Mucosa of descending colon (tissue), 3 donors: ENCODE measurements at regions not wholly inside any gene's neighbourhood (a gene's known extent, or its start where the extent isn't known, plus 50 kb on each side); places are given as distances from the start of the nearest gene placed in this dataset.

Experiments
- ATAC-seq: fragments of 200-7000 bp; cut with Tn5 transposase; one replicate; pipeline ENCODE4 v1.9.1; 2020; ENCODE audit warnings: mild to moderate bottlenecking, moderate library complexity
- DNase-seq, 3 donors: peaks; one replicate each; pipeline ENCODE4 v3.0.0-alpha.2; 2020
- H3K36me3 ChIP-seq: fragments of 200-600 bp; one replicate; pipeline ENCODE4 v1.8.0; 2021; ENCODE audit warnings: low read depth, mild to moderate bottlenecking
- H3K4me1 ChIP-seq: fragments of 200-600 bp; one replicate; pipeline ENCODE4 v1.8.0; 2021; ENCODE audit warnings: low read depth, mild to moderate bottlenecking
- H3K4me3 ChIP-seq: fragments of 200-600 bp; one replicate; pipeline ENCODE4 v1.8.0; 2021; ENCODE audit warnings: mild to moderate bottlenecking
- H3K9me3 ChIP-seq: fragments of 200-600 bp; one replicate; pipeline ENCODE4 v1.8.0; 2021; ENCODE audit warnings: mild to moderate bottlenecking
- CTCF ChIP-seq: fragments of 200-600 bp; IDR thresholded peaks from one replicate; pipeline ENCODE4 v1.8.0; 2022; ENCODE audit warnings: antibody characterized with exemption, mild to moderate bottlenecking
- intact Hi-C, 2 donors: fragments of 100-400 bp; cut with DNase I in 1 of 2; cut with micrococcal nuclease in 1 of 2; formaldehyde crosslinking; loops; one replicate each; pipeline versions ENCODE4 v1.11.0 to v1.11.1; 2022; cut with DNase I, micrococcal nuclease
- donor health status: DM: no; HTN: no; CAD: no; lungs with moderate emphysema.
- donor health status: DM: no; HTN: no; CAD: no.
- donor health status: DM: no; HTN: yes; CAD: no.

GRCh38 chr6:139635401-139636130, 261.1 kb upstream of the CITED2 start:
- Histone ChIP-seq H3K4me1 (no peaks in the 10 kb centered on the region), H3K36me3 (no peaks in the 10 kb centered on the region), H3K9me3 (no peaks in the 10 kb centered on the region), H3K4me3 (no peak overlapping the region)
- intact Hi-C loops: no loop called here
- no peak for TF ChIP-seq CTCF
- ATAC-seq (no peak), DNase-seq (no peak)

GRCh38 chr6:139632840-139633239, 258.4 kb upstream of the CITED2 start:
- intact Hi-C loops: no loop called here

GRCh38 chr6:139628270-139628669, 253.8 kb upstream of the CITED2 start:
- Histone ChIP-seq H3K9me3 (no peaks in the 10 kb centered on the region), H3K4me3 (no peak overlapping the region), H3K36me3 (no peaks in the 10 kb centered on the region), H3K4me1 (no peaks in the 10 kb centered on the region)
- no peak for DNase-seq
- TF ChIP-seq CTCF: no peak
- intact Hi-C loops: no loop called here
- ATAC-seq: no peak

More at GRCh38 chr6:139632840-139633239, 258.4 kb upstream of the CITED2 start:
- DNase-seq (no peak), ATAC-seq (no peak)
- Histone ChIP-seq H3K36me3 (no peaks in the 10 kb centered on the region), H3K9me3 (no peaks in the 10 kb centered on the region), H3K4me1 (no peaks in the 10 kb centered on the region), H3K4me3 (no peak overlapping the region)
- no peak for TF ChIP-seq CTCF

GRCh38 chr6:139627091-139627490, 252.6 kb upstream of the CITED2 start:
- Histone ChIP-seq H3K9me3 (no peaks in the 10 kb centered on the region), H3K4me3 (no peak overlapping the region), H3K36me3 (no peaks in the 10 kb centered on the region), H3K4me1 (no peaks in the 10 kb centered on the region)
- DNase-seq (no peak), ATAC-seq (no peak)
- no peak for TF ChIP-seq CTCF
- intact Hi-C loops: no loop called here

- no peak overlapping the region for H3K4me3 ChIP-seq
- H3K9me3 ChIP-seq: no peaks in the 10 kb centered on the region
- H3K36me3 ChIP-seq: no peaks in the 10 kb centered on the region
- intact Hi-C loops: no loop called here
- DNase-seq: no peak
- no peaks in the 10 kb centered on the region for H3K4me1 ChIP-seq
- TF ChIP-seq CTCF: no peak
- ATAC-seq: no peak
Measured at GRCh38 chr6:139625998-139626975, 251.8 kb upstream of the CITED2 start.
